HL-60/S4 treated with phorbol 12-myristate 13-acetate at 8.2 ng/mL for 4 days and 3 days (cell line): ENCODE measurements at regions not wholly inside any gene's neighbourhood (a gene's known extent, or its start where the extent isn't known, plus 50 kb on each side); places are given as distances from the start of the nearest gene placed in this dataset.

Source experiments
- in situ Hi-C: fragments of 300-500 bp; cut with MboI; formaldehyde crosslinking; loops from 2 replicates; pipeline ENCODE4 v1.15.0; 2022; ENCODE audit warnings: low sequenced_read_pairs

DNA sequence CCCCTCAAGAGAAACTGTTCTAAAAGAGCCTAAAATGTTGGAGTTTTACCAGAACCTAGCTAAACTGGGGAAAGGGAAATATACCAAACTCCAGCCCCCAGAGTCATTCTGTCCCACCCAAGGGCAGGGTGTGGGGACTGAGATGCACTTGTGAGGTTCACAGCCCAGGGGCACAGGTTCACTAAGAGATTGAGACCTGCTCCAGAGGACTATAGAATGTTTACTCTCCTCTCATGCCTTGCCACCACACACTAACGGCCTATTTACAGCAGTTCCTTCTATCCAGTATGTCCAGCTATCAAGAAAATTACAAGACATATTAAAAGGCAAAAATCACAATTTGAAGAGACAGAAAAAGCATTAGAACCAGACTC lies 60.6 kb upstream of the PARP11 start:
- in situ Hi-C loops = no loop called here

DNA sequence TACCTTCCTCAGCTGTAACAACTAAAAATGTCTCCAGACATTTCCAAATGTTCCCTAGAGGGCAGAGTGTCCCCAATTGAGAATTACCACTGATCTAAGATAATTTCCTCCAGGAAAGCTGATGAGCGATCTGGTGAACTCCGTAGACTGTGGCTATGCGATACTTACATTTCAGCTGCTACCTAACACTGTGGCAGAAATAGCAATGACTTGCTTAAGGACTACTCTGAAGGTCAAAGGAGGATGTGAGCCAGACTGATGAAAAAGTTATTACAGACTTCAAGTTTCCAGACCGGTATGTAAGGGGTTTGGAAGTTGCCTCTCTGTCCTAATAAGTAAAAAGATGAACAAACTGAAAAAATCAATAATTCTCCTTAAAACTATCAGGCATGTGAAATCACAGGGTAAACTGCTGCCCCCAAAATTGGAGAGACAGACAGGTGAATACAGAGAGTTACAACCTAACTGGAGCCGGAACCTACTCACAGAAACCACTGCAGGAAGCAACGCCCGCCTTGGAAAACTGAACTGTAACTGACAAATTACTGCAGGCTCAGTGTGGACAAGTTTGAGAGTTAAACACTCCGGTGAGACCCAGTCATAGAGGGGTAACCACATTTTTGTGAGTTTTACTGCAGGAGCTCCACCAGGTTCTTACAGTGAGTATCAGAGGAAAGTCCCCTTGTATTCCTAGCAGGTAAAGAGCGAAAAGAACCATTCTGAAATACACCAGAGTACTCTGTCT lies 60.0 kb upstream of the PARP11 start:
- in situ Hi-C loops = no loop called here

DNA sequence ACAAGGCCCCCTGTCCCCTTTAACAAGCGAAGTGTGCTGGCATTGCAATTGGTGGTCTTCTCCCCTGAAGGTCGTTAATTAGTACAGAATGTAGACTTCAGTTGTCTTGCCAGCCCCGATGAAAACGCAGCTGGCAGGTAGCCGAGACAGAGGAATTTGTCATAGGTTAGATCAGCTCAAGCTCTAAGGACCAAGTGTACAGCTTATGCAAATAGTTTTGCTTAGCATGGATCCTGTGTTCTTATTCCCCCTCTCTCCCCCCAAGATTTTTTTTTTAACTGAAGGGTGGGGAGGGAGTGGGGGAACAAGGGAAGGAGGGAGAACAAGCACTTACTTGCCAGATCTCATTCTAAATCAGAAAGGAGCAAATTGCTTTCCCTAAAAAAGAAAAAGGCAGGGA lies 58.6 kb upstream of the PARP11 start:
- in situ Hi-C loops = no loop called here

DNA sequence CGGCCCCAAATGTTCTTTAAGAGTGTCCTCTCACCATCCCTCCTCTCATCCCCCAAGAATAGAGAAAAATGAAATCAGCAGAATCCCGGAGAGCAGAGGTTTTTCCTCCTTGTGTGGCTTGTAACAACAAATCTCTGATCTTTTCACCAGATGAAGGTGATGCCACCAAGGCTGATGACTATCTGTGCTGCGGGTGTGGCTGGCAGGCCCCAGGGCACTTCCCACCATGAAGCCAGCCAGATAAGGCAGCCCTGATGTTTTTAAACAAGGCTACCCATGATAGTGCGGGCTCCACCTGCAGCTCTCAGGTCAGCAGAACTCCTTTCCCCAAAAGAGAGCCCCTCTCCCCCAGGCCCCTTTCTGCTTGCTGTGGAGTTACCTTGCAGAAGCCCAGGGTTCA lies 58.0 kb upstream of the PARP11 start:
- in situ Hi-C loops = no loop called here

DNA sequence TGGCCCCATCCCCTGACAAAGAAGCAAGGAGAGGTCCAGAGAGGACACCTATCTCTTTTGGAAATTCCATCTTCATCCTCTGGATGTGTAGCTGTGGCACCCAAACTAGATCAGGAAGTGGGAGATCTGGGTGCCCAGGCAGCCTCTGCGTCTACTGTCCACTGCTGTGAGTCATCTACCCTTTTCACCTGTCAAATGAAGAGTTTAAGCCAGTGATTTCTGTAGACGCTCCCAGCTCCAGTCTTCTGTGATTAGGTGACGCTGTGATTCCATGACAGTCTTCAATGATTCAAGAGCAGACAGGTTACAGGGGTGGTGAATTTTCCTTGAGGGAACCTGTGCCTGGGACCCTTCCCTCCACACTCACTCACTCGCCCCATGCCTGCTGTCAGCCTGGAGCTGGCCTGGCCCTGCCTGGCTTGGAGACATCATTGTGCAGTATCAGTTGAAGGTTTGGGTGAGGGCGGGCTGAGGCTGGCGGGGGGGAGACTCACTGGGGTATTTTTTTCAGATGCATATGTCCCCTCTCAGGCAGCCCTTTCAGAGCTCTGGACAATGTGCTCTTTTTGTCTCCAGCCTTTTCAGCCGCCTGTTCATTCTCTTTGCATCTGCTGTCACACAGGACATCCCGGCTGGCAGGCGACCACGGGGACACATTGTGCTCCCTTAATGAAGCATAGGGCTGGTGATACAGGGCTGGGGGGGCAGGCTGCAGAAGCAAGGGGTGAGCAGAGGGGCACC lies 56.8 kb upstream of the PARP11 start:
- in situ Hi-C loops = no loop called here

DNA sequence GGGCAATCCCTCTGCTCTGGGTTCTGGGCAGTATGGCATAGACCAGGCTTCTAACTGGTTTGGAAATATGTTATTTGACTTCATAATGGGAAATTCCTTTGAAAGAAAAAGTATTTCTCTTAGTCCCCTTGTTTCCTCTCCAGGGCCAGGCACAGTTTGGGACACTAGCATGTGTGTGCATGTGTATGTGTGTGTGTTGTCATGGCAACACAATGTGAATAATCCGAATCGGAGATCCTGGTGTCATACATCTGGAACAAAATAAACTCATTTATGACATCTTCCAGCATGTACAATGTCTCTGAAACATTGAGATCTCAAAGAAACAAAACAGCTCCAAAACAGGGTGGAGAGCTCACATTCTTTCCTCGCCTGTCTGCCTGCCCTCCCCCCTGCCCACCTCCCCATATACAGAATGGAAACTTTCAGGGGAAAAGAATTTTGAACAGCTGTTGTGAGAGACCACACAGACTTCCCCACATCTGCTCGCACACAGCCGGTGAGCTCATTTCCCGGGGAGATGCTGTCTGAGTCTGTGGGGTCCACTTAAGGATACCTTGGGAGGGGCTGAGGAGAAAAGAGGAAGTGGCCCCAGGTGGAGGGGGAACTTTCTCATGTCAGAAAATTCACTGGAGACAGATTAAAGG lies 55.5 kb upstream of the PARP11 start:
- in situ Hi-C loops = no loop called here

DNA sequence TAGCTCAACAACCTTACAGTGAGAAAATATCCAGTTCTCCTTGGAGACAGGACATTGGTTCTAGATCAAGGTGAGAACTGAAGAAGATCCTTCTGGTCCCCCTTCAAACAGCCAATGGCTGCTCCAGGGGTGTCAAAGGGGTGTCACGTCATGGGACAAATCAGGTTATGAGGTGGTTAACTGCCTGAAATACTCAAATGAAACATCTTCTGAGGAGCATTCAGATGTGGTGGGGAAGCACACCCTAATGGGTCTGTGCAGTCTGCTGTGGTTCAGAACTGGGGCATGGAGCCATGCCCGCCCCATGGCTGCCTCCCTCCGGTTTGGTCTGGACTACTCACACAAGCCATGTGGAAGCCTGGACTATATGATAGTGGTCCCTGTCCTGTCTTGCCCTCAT lies 52.4 kb upstream of the PARP11 start:
- in situ Hi-C loops = no loop called here

DNA sequence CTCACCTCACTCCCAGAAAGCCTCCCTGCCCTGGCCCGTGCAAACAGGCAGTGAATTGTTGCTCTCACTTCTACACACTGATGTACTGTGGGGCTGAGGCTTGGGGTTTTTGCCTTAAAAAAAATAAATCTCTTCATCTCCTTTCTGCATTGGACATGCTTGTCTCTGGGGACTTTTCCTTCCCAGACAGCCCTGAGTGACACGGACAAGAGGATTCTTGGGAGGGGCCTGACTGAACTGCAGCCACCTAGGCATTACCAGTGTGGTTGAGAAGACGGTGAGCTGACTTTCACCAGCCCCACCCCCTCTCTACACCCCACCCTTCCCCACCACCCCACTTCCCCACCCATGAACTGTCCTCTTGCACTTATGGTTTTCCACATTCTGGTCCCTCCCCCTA lies 51.6 kb upstream of the PARP11 start:
- in situ Hi-C loops = no loop called here

DNA sequence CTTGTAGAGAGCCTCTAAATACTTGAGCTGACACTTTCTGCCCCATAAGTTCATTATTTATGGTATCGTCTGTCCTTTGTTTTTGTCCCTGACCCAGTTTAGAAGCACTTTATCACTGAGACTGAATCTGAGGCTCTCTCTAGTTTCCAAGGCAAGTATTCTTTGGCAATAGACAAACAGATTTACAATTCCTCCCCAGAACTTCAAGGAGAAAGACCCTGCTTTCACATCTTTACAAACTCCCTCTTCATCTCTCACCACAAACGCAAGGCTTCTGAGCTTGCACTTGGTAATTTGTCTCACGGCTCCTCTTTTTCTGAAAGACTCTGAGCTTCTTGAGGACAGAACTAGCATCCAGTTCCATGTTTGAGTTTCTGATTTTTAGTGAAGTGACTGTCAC lies 49.8 kb upstream of the PARP11 start:
- in situ Hi-C loops = no loop called here
